Spleen (tissue), 11 donors: ENCODE measurements at regions not wholly inside any gene's neighbourhood (a gene's known extent, or its start where the extent isn't known, plus 50 kb on each side); places are given as distances from the start of the nearest gene placed in this dataset.

Source experiments
- DNase-seq: peaks from one replicate; pipeline ENCODE4 v3.0.0-alpha.2; 2020
- H3K27ac ChIP-seq, 8 donors: fragments of 200-600 bp; sonication (generic) in 7 of 8; 1 replicate in 4 of 8; 2 replicates in 4 of 8; pipeline versions ENCODE4 v1.5.0 to v1.8.0; 2016 to 2021; ENCODE audit warnings: inconsistent platforms in 4 of 8, mild to moderate bottlenecking in 4 of 8, moderate library complexity in 1 of 8
- H3K27me3 ChIP-seq, 7 donors: fragments of 200-600 bp; sonication (generic) in 6 of 7; replicated peaks in 1 of 7; 1 replicate in 4 of 7; 2 replicates in 3 of 7; pipeline versions ENCODE4 v1.5.0 to v1.8.0; 2016 to 2021; ENCODE audit warnings: inconsistent platforms in 3 of 7, mild to moderate bottlenecking in 1 of 7
- H3K36me3 ChIP-seq, 6 donors: fragments of 200-600 bp; sonication (generic) in 5 of 6; 1 replicate in 4 of 6; 2 replicates in 2 of 6; pipeline versions ENCODE4 v1.5.0 to v1.8.0; 2016 to 2021; ENCODE audit warnings: inconsistent platforms in 2 of 6
- H3K4me1 ChIP-seq, 6 donors: fragments of 200-600 bp; sonication (generic) in 5 of 6; 1 replicate in 3 of 6; 2 replicates in 3 of 6; pipeline versions ENCODE4 v1.5.0 to v1.8.0; 2016 to 2021; ENCODE audit warnings: inconsistent platforms in 3 of 6
- H3K4me3 ChIP-seq, 8 donors: fragments of 200-600 bp; sonication (generic) in 7 of 8; 1 replicate in 4 of 8; 2 replicates in 4 of 8; pipeline versions ENCODE4 v1.5.0 to v1.8.0; 2016 to 2021; ENCODE audit warnings: inconsistent platforms in 4 of 8, mild to moderate bottlenecking in 4 of 8, moderate library complexity in 2 of 8
- H3K9me3 ChIP-seq, 8 donors: fragments of 200-600 bp; sonication (generic) in 7 of 8; 1 replicate in 4 of 8; 2 replicates in 4 of 8; pipeline versions ENCODE4 v1.5.0 to v1.8.0; 2016 to 2021; ENCODE audit warnings: inconsistent platforms in 4 of 8
- CTCF ChIP-seq, 11 experiments: fragments of 200-600 bp in 7 of 11; fragments of 450-650 bp in 4 of 11; sonication (generic) in 4 of 11; IDR thresholded peaks in 8 of 11; conservative IDR thresholded peaks in 3 of 11; 1 replicate in 7 of 11; 2 replicates in 4 of 11; pipeline versions ENCODE4 v1.4.0 to v1.8.0; 2016 to 2021; ENCODE audit warnings: antibody characterized with exemption in 11 of 11, inconsistent platforms in 4 of 11, mild to moderate bottlenecking in 1 of 11
- POLR2A ChIP-seq, 3 donors: fragments of 450-650 bp; IDR thresholded peaks; one replicate each; pipeline ENCODE4 v1.5.1; 2017; ENCODE audit warnings: antibody characterized with exemption in 3 of 3, mild to moderate bottlenecking in 1 of 3
- POLR2AphosphoS5 ChIP-seq, 3 donors: sonication (generic); formaldehyde crosslinking; IDR thresholded peaks; one replicate each; pipeline ENCODE4 v1.5.1; 2017; ENCODE audit warnings: antibody characterized with exemption in 3 of 3
- WGBS, 5 donors: extraction: QIAGEN DNeasy Blood & Tissue Kit in 3 of 5; methylation state at CpG; one replicate each; pipeline versions ENCODE4 v1.1.5 to v1.1.7; 2013 to 2018; 5-methylcytosine and 5-hydroxymethylcytosine counted together
- intact Hi-C: fragments of 100-400 bp; cut with DNase I; formaldehyde crosslinking; loops from one replicate; pipeline ENCODE4 v1.15.0; 2023; ENCODE audit warnings: low total_unique reads
- donor health status: healthy with polysubstance abuse.
- donor health status: DM: no; HTN: no; CAD: no; lungs with moderate emphysema.
- donor health status: DM: no; HTN: no; CAD: no.
- donor health status: Bipolar disorder and iron deficiency.
- donor health status: healthy.
- donor health status: DM: no; HTN: no; CAD: no.
- donor health status: DM: yes; HTN: yes; CAD: no.

- H3K4me1 ChIP-seq, result no peaks in the 10 kb centered on the region
- H3K4me3 ChIP-seq, result no peak overlapping the region
- intact Hi-C loops, result no loop called here
- no peak for TF ChIP-seq POLR2A (IDR thresholded peaks at IDR 0.05)
- TF ChIP-seq POLR2AphosphoS5 (IDR thresholded peaks at IDR 0.05), result no peak
- TF ChIP-seq CTCF (IDR thresholded peaks at IDR 0.05 in 8 of 11, conservative IDR thresholded peaks at IDR 0.05 in 3 of 11), result no peak
- WGBS, 5 donors, result 72 to 78% (median 76%) methylated on average over 2 of the region's 2 CpGs
- H3K36me3 ChIP-seq, result no peaks in the 10 kb centered on the region
- peaks cover 0 to 27% (median 9%) of the 10 kb centered on the region in 8 donors for H3K9me3 ChIP-seq
- no peak overlapping the region for H3K27ac ChIP-seq
- H3K27me3 ChIP-seq, result no peaks in the 10 kb centered on the region
- DNase-seq, result no peak
Measured at GRCh38 chr14:46788994-46789393, 137.4 kb upstream of the RPL10L start.

- 86 to 96% (median 92%) methylated on average over 1 of the region's 1 CpG for WGBS, 5 donors
- H3K9me3 ChIP-seq, result peaks cover 4 to 56% (median 40%) of the 10 kb centered on the region in 8 donors
- no peak for DNase-seq
- intact Hi-C loops, result no loop called here
- no peak overlapping the region for H3K27ac ChIP-seq
- no peak for TF ChIP-seq POLR2AphosphoS5 (IDR thresholded peaks at IDR 0.05)
- TF ChIP-seq POLR2A (IDR thresholded peaks at IDR 0.05), result no peak
- TF ChIP-seq CTCF (IDR thresholded peaks at IDR 0.05 in 8 of 11, conservative IDR thresholded peaks at IDR 0.05 in 3 of 11), result no peak
- H3K36me3 ChIP-seq, result no peaks in the 10 kb centered on the region
- H3K4me3 ChIP-seq, result no peak overlapping the region
- no peaks in the 10 kb centered on the region for H3K27me3 ChIP-seq
- no peaks in the 10 kb centered on the region for H3K4me1 ChIP-seq
Measured at GRCh38 chr14:46782281-46782680, 130.7 kb upstream of the RPL10L start.

GRCh38 chr14:46769292-46769691 is 117.7 kb upstream of the RPL10L start:
- DNase-seq, result no peak
- no peak overlapping the region for H3K4me3 ChIP-seq
- intact Hi-C loops, result no loop called here
- no peak for TF ChIP-seq CTCF (IDR thresholded peaks at IDR 0.05 in 8 of 11, conservative IDR thresholded peaks at IDR 0.05 in 3 of 11)
- no peak for TF ChIP-seq POLR2AphosphoS5 (IDR thresholded peaks at IDR 0.05)
- no peak for TF ChIP-seq POLR2A (IDR thresholded peaks at IDR 0.05)
- 43 to 58% (median 50%) methylated on average over 1 of the region's 1 CpG for WGBS, 5 donors
- no peak overlapping the region for H3K27ac ChIP-seq
- no peaks in the 10 kb centered on the region for H3K27me3 ChIP-seq
- H3K9me3 ChIP-seq, result peaks cover 0 to 3% (median 0%) of the 10 kb centered on the region in 8 donors
- no peaks in the 10 kb centered on the region for H3K36me3 ChIP-seq
- H3K4me1 ChIP-seq, result no peaks in the 10 kb centered on the region

- Histone ChIP-seq H3K9me3 (peaks cover 0 to 7% (median 0%) of the 10 kb centered on the region in 8 donors), H3K36me3 (no peaks in the 10 kb centered on the region), H3K27ac (no peak overlapping the region), H3K27me3 (no peaks in the 10 kb centered on the region), H3K4me1 (no peaks in the 10 kb centered on the region), H3K4me3 (no peak overlapping the region)
- TF ChIP-seq CTCF (IDR thresholded peaks at IDR 0.05 in 8 of 11, conservative IDR thresholded peaks at IDR 0.05 in 3 of 11) (no peak), POLR2AphosphoS5 (IDR thresholded peaks at IDR 0.05) (no peak), POLR2A (IDR thresholded peaks at IDR 0.05) (no peak)
- WGBS, 5 donors, result 67 to 80% (median 75%) methylated on average over 5 of the region's 5 CpGs
- intact Hi-C loops, result no loop called here
- DNase-seq, result no peak
Measured at GRCh38 chr14:46747001-46747652, 95.5 kb upstream of the RPL10L start.
